Large intestine (tissue), 3 donors: ENCODE measurements at regions not wholly inside any gene's neighbourhood (a gene's known extent, or its start where the extent isn't known, plus 50 kb on each side); places are given as distances from the start of the nearest gene placed in this dataset.

Experiments
- DNase-seq, 2 donors: peaks; one replicate each; pipeline versions ENCODE4 v3.0.0 to v3.0.0-alpha.2; 2013
- H3K27ac ChIP-seq: one replicate; pipeline ENCODE4 v1.5.1; 2013; ENCODE audit warnings: low read length
- H3K27me3 ChIP-seq: 2 replicates; pipeline ENCODE4 v1.6.1; 2013; ENCODE audit warnings: low read length; ENCODE audit not compliant: control insufficient read depth, insufficient read depth
- H3K36me3 ChIP-seq: 2 replicates; pipeline ENCODE4 v1.6.1; 2013; ENCODE audit warnings: low read length; ENCODE audit not compliant: control insufficient read depth, insufficient read depth
- H3K4me1 ChIP-seq: one replicate; pipeline ENCODE4 v1.6.1; 2013; ENCODE audit warnings: low read length; ENCODE audit not compliant: control insufficient read depth, insufficient read depth
- H3K4me3 ChIP-seq: one replicate; pipeline ENCODE4 v1.5.1; 2013; ENCODE audit warnings: low read length
- H3K9me3 ChIP-seq: one replicate; pipeline ENCODE4 v1.6.1; 2013; ENCODE audit warnings: mild to moderate bottlenecking, low read depth, low read length, moderate library complexity; ENCODE audit not compliant: control insufficient read depth
- WGBS: methylation state at CpG from one replicate; pipeline ENCODE4 v1.1.5; 2013; ENCODE audit warnings: low lambda C conversion rate; ENCODE audit not compliant: insufficient coverage; 5-methylcytosine and 5-hydroxymethylcytosine counted together

DNA sequence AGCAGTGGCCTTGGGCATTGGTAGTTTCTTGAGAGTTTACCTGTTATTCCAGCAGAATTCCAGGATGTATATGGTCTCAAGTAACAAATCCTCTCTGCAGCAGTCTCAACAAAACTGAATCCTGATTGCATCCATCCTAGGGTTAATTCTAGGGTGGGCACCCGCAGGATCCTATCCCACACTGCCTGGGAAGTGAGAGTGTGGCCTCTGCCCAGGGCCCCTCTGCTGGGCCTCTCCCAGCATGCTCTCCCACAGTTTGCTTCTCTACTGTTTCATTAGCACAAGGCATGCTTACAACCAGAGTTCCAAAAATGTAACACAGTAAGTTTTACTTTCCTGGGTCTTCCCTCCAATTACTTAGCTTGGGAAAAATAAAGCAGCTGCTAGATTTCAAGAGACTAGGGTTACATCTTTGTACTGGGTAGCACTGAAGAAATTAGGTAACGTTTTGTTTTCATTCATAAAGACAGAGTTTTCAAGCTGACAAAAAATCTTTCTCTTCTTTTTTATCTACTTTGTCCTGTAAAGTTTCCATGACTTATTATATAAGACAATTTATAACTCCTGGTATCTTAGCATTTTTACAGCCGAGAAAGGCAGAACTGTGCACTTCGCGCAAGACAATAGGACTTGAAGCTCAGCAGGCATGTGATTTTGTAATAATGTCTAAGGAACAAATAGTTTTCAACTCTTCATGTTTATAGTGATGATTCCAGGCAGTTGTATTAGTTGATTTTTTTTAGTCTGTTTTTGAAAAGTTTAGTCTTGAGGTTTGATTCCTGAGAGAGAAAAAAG, 131.2 kb upstream of the PCDH18 start:
- Histone ChIP-seq H3K4me1 (peaks cover 3% of the 10 kb centered on the region), H3K27ac (peak overlapping the region; percentile 56)
- DNase-seq: no peak

DNA sequence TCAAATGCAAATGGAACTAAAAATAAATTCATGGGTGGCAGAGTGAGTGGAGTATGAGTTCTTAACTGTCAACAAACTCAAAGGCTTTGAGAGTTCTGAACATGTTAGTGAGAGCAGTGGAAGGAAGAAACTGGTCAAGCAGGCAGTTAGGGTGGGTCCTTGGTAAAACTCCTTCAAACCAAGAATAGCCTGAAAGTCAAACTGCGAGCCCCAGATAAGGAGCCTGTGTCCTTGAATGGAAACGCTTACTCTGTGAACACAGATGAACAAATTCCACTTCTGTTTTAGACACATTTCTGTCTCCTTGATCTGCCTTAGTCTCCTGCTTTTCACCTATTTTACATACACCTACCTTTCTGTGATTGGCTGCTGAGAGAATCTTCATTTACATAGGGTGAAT, 129.4 kb upstream of the PCDH18 start:
- Histone ChIP-seq H3K27ac (no peak overlapping the region), H3K27me3 (no peaks in the 10 kb centered on the region), H3K36me3 (no peaks in the 10 kb centered on the region), H3K4me3 (no peak overlapping the region), H3K9me3 (no peaks in the 10 kb centered on the region), H3K4me1 (peaks cover 3% of the 10 kb centered on the region)
- no CpG with 5 or more reads among the region's 2 CpGs for WGBS
- no peak for DNase-seq

More for the DNA sequence above, 131.2 kb upstream of the PCDH18 start:
- no CpG with 5 or more reads among the region's 5 CpGs for WGBS
- Histone ChIP-seq H3K9me3 (no peaks in the 10 kb centered on the region), H3K4me3 (no peak overlapping the region), H3K27me3 (no peaks in the 10 kb centered on the region), H3K36me3 (no peaks in the 10 kb centered on the region)

DNA sequence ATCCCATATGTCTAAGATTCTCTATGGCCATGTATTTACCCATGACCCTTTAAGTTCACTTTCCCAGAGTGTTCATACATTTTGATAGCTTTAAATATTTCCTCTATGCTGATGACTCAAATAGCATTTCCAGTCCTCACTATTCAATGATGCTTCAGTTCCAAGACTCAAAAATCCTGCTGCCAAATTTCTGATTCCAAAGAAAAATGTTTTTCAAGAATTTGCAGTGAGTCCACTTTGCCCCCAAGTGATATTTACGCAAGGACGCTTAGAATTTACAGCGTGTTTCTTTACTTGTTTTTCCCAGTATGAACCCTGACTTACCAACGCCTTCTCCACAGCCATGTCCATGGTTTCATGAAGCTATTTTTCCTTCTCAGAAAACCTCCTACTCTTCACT, 127.9 kb upstream of the PCDH18 start:
- no peaks in the 10 kb centered on the region for H3K36me3 ChIP-seq
- WGBS: 100% methylated on average over 1 of the region's 4 CpGs
- no peak overlapping the region for H3K4me3 ChIP-seq
- no peaks in the 10 kb centered on the region for H3K9me3 ChIP-seq
- DNase-seq: no peak
- no peaks in the 10 kb centered on the region for H3K27me3 ChIP-seq
- peaks cover 3% of the 10 kb centered on the region for H3K4me1 ChIP-seq
- no peak overlapping the region for H3K27ac ChIP-seq

DNA sequence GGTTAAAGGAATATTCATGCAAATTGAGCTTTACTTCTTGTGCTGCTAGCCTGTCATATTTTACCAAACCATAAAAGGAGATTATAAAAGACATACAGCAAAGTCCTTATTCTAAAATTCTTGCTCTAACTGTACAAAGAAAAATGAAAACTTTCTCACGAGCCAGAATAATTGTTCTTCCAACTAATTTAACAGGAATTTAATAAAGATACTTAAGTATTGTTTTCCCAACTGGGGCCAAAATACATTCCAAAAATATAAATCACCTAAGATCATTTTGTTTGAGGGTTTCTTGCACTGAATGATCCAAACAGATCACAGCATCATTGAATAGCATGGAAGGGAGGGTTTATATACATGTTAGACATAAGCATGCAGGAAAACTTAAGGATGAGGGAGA, 127.1 kb upstream of the PCDH18 start:
- Histone ChIP-seq H3K36me3 (no peaks in the 10 kb centered on the region), H3K9me3 (no peaks in the 10 kb centered on the region), H3K4me1 (peaks cover 3% of the 10 kb centered on the region), H3K27ac (no peak overlapping the region), H3K4me3 (no peak overlapping the region), H3K27me3 (no peaks in the 10 kb centered on the region)
- DNase-seq: no peak
- 22% methylated on average over 1 of the region's 1 CpG for whole genome bisulfite sequencing

DNA sequence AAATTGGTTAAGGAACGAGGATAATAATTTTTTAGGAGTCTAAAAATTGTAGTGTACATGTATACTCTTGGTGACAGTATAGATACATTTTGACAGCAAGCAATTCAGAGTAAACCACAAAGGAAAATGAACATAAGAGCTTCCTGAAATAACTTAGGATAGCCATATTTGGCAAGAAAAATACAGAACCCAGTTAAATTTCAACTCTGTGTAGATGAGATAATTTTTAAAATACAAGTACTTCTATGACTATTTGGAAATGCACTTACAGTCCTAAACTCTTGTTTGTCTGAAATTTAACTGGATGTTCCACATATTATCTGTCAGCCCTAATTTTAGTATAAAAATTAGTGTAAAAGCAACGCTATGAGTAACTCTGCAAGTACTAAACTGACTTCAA, 124.4 kb upstream of the PCDH18 start:
- WGBS: no CpG with 5 or more reads among the region's 2 CpGs
- no peak for DNase-seq
- no peaks in the 10 kb centered on the region for H3K4me1 ChIP-seq

DNA sequence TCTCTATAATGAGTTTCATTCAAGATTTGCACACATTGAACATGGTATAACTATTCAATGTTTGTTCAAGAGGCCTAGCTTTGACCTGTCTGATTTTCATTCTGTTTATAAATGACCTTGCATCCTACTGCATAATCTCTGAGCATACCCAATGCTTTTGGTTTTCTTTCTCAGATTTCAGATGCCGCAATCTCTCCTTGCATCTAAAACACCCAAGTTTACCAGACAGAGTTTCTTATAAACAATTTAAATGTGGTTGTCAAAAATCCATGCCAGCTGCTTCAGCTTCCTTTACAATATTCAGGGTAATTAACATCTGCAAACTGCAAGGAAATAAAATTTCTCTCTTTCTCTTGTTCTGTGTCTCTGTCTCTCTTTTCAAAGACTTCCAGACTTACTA, 123.0 kb upstream of the PCDH18 start:
- H3K36me3 ChIP-seq: no peaks in the 10 kb centered on the region
- 80% methylated on average over 1 of the region's 1 CpG for WGBS
- no peak overlapping the region for H3K27ac ChIP-seq
- H3K4me3 ChIP-seq: no peak overlapping the region
- no peaks in the 10 kb centered on the region for H3K27me3 ChIP-seq
- no peaks in the 10 kb centered on the region for H3K4me1 ChIP-seq
- no peaks in the 10 kb centered on the region for H3K9me3 ChIP-seq
- DNase-seq: no peak

More for the DNA sequence above, 124.4 kb upstream of the PCDH18 start:
- Histone ChIP-seq H3K27ac (no peak overlapping the region), H3K36me3 (no peaks in the 10 kb centered on the region), H3K4me3 (no peak overlapping the region), H3K27me3 (no peaks in the 10 kb centered on the region), H3K9me3 (no peaks in the 10 kb centered on the region)

DNA sequence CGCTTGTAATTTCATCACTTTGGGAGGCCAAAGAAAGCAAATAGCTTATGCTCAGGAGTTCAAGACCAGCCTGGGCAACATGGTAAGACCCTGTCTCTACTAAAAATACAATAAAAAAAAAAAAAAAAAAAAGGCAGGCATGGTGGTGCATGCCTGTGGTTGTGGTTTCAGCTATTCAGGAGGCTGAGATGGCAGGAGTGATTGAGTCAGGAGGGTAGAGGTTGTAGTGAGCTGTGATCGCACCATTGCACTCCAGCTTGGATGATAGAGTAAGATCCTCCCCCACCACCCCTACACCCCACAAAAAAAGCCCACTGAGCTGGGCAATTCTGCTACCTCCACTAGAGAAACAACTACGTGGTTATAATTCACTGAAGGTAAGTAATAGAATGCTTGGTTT, 118.8 kb upstream of the PCDH18 start:
- Histone ChIP-seq H3K4me1 (no peaks in the 10 kb centered on the region), H3K27ac (no peak overlapping the region), H3K36me3 (no peaks in the 10 kb centered on the region), H3K4me3 (no peak overlapping the region), H3K27me3 (no peaks in the 10 kb centered on the region), H3K9me3 (no peaks in the 10 kb centered on the region)
- DNase-seq: no peak
- WGBS: no CpG with 5 or more reads among the region's 3 CpGs

DNA sequence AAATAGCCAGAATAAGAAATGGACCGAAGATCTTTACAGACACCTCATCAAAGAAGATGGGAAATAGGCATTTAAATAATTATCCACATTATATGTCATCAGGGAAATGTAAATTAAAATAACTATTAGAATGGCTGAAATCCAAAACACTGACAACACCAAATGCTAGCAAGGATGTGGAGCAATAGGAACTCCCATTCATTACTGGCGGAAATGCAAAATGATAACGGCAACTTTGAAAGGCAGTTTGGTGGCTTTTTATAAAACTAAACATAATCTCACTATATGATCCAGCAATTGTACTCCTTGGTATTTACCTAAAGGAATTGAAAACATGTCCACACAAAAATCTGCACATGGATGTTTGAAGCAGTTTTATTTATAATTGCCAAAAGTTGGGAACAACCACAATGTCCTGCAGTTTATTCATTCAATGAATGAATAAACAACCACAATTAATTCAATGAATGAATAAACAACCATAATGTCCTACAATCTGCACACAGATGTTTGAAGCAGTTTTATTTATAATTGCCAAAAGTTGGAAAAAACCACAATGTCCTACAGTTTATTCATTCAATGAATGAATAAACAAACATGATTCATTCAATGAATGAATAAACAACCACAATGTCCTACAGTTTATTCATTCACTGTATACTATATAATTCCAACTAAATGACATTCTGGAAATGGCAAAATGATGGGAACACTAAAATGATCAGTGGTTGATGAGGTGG, 117.6 kb upstream of the PCDH18 start:
- Histone ChIP-seq H3K36me3 (no peaks in the 10 kb centered on the region), H3K4me1 (no peaks in the 10 kb centered on the region), H3K27ac (no peak overlapping the region), H3K27me3 (no peaks in the 10 kb centered on the region), H3K4me3 (no peak overlapping the region), H3K9me3 (no peaks in the 10 kb centered on the region)
- DNase-seq: no peak
- 80% methylated on average over 1 of the region's 3 CpGs for WGBS

DNA sequence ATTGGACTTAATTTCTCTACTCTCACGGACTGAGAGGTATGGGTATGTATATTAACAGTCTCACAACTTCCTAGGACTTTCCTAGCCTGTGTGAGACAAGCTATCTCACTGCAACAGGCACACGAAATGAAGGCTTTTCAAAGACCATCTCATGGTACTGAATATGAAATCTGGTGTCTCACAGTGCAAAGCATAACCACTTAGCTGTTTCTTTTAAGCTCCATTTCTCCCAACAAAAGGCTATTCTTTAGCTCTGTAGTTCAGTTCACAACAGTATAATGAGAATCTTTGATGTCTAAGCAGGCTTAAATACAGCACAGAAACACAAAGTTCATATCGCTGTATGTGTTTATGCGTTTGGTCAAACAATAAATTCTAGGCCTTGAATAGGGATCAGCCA, 116.2 kb upstream of the PCDH18 start:
- Histone ChIP-seq H3K36me3 (no peaks in the 10 kb centered on the region), H3K4me1 (no peaks in the 10 kb centered on the region), H3K9me3 (no peaks in the 10 kb centered on the region), H3K27ac (no peak overlapping the region), H3K4me3 (no peak overlapping the region), H3K27me3 (no peaks in the 10 kb centered on the region)
- no peak for DNase-seq
- no CpG with 5 or more reads among the region's 4 CpGs for WGBS

DNA sequence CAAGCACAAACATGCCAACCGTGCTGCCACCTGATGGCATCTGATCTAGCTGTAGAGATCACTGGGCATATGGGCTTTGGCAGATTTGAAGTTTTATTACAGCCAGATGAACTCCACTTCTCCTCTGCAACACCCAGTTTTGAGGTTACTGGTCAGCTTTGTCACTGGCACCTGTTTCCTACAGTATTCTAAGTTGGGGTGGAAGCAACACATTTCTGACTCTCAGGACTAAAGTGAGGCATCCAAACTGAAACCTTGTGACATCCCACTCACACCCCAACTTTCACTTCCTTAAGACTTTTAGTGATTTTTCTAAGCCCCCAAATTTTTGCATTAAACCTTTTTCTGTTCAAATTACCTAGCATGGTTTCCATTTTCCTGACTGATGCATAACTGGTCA, 115.1 kb upstream of the PCDH18 start:
- no peaks in the 10 kb centered on the region for H3K27me3 ChIP-seq
- no peak overlapping the region for H3K27ac ChIP-seq
- no peaks in the 10 kb centered on the region for H3K36me3 ChIP-seq
- no CpG with 5 or more reads among the region's 1 CpG for WGBS
- no peak for DNase-seq
- H3K4me3 ChIP-seq: no peak overlapping the region
- no peaks in the 10 kb centered on the region for H3K4me1 ChIP-seq
- H3K9me3 ChIP-seq: no peaks in the 10 kb centered on the region
